Hepatocyte (in vitro differentiated cells): ENCODE measurements at regions not wholly inside any gene's neighbourhood (a gene's known extent, or its start where the extent isn't known, plus 50 kb on each side); places are given as distances from the start of the nearest gene placed in this dataset.

Experiments
- DNase-seq: peaks from one replicate; pipeline ENCODE4 v3.0.0-alpha.2; 2016; ENCODE audit warnings: low spot score
- H2AFZ ChIP-seq: fragments of 200-600 bp; sonication (generic); 2 replicates; pipeline ENCODE4 v1.6.0; 2016; ENCODE audit warnings: antibody characterized with exemption, mild to moderate bottlenecking
- H3K27ac ChIP-seq: fragments of 200-600 bp; sonication (generic); 2 replicates; pipeline ENCODE4 v1.5.1; 2016; ENCODE audit warnings: mild to moderate bottlenecking
- H3K27me3 ChIP-seq: fragments of 200-600 bp; sonication (generic); 2 replicates; pipeline ENCODE4 v1.6.1; 2016
- H3K36me3 ChIP-seq: fragments of 200-600 bp; sonication (generic); replicated peaks from 2 replicates; pipeline ENCODE4 v1.5.1; 2016; ENCODE audit warnings: low read depth; ENCODE audit not compliant: insufficient read depth
- H3K4me1 ChIP-seq: fragments of 200-600 bp; sonication (generic); 2 replicates; pipeline ENCODE4 v1.5.1; 2016; ENCODE audit warnings: mild to moderate bottlenecking, moderate library complexity; ENCODE audit not compliant: insufficient read depth
- H3K4me2 ChIP-seq: fragments of 200-600 bp; sonication (generic); 2 replicates; pipeline ENCODE4 v1.6.0; 2016
- H3K4me3 ChIP-seq: fragments of 200-600 bp; sonication (generic); 2 replicates; pipeline ENCODE4 v1.5.1; 2016; ENCODE audit warnings: mild to moderate bottlenecking
- H3K79me2 ChIP-seq: fragments of 200-600 bp; sonication (generic); 2 replicates; pipeline ENCODE4 v1.6.0; 2017; ENCODE audit warnings: mild to moderate bottlenecking
- H3K9me2 ChIP-seq: fragments of 200-600 bp; sonication (generic); replicated peaks from 2 replicates; pipeline ENCODE4 v1.6.0; 2017; ENCODE audit warnings: mild to moderate bottlenecking; ENCODE audit not compliant: insufficient read depth
- H3K9me3 ChIP-seq: fragments of 200-600 bp; sonication (generic); 2 replicates; pipeline ENCODE4 v1.5.1; 2016; ENCODE audit warnings: low read depth, mild to moderate bottlenecking
- H4K20me1 ChIP-seq: fragments of 200-600 bp; sonication (generic); 2 replicates; pipeline ENCODE4 v1.6.0; 2016; ENCODE audit warnings: mild to moderate bottlenecking; ENCODE audit not compliant: insufficient read depth, poor library complexity, severe bottlenecking
- EZH2 ChIP-seq: fragments of 200-600 bp; sonication (generic); IDR thresholded peaks from 2 replicates; pipeline ENCODE4 v1.6.1; 2016; ENCODE audit warnings: antibody characterized with exemption, mild to moderate bottlenecking, borderline replicate concordance
- EZH2phosphoT487 ChIP-seq: fragments of 200-600 bp; sonication (generic); IDR thresholded peaks from one replicate; pipeline ENCODE4 v1.6.1; 2018; ENCODE audit warnings: antibody characterized with exemption, mild to moderate bottlenecking, low read depth, moderate library complexity; ENCODE audit not compliant: unreplicated experiment, severe bottlenecking
- WGBS: methylation state at CpG from one replicate; pipeline ENCODE4 v1.1.6; 2016; ENCODE audit warnings: low lambda C conversion rate; ENCODE audit errors: missing lambda C conversion rate; 5-methylcytosine and 5-hydroxymethylcytosine counted together
- TF ChIP-seq, protein P1 (sequence below): fragments of 200-600 bp; sonication (generic); IDR thresholded peaks from 2 replicates; pipeline ENCODE4 v1.5.1; 2016; ENCODE audit warnings: antibody characterized with exemption, mild to moderate bottlenecking; ENCODE audit not compliant: poor library complexity

DNA sequence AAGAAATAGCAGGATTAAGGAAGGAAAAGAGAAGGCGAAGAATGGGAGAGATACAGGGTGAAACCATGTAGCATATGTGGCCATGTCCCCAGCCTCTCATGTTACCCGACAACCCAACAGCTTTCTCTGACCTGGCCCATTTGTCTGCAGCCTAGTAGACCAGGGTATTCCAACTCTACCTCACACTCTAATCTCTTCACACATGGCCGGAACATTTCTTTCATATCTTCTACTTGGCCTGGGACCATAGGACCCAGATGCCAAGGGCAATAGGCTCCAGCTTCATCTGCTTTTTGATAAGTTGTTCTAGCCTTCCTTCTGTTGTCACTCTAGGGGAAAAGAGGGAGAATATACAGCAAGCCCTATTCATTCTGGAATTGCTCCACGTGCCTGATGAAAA is 95.0 kb upstream of the DPT start:
- no peak overlapping the region for H3K4me2 ChIP-seq
- no peaks in the 10 kb centered on the region for H3K4me1 ChIP-seq
- TF ChIP-seq EZH2phosphoT487, result no peak
- no peak for TF ChIP-seq EZH2
- TF ChIP-seq, protein P1, sequence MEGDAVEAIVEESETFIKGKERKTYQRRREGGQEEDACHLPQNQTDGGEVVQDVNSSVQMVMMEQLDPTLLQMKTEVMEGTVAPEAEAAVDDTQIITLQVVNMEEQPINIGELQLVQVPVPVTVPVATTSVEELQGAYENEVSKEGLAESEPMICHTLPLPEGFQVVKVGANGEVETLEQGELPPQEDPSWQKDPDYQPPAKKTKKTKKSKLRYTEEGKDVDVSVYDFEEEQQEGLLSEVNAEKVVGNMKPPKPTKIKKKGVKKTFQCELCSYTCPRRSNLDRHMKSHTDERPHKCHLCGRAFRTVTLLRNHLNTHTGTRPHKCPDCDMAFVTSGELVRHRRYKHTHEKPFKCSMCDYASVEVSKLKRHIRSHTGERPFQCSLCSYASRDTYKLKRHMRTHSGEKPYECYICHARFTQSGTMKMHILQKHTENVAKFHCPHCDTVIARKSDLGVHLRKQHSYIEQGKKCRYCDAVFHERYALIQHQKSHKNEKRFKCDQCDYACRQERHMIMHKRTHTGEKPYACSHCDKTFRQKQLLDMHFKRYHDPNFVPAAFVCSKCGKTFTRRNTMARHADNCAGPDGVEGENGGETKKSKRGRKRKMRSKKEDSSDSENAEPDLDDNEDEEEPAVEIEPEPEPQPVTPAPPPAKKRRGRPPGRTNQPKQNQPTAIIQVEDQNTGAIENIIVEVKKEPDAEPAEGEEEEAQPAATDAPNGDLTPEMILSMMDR, result no peak
- no peaks in the 10 kb centered on the region for H3K79me2 ChIP-seq
- no peaks in the 10 kb centered on the region for H3K9me2 ChIP-seq
- H3K36me3 ChIP-seq, result no peaks in the 10 kb centered on the region
- no peak for DNase-seq
- H3K27me3 ChIP-seq, result no peaks in the 10 kb centered on the region
- no peak overlapping the region for H3K4me3 ChIP-seq
- no peak overlapping the region for H2AFZ ChIP-seq
- no peak overlapping the region for H3K27ac ChIP-seq
- 92% methylated on average over 4 of the region's 4 CpGs for WGBS
- H4K20me1 ChIP-seq, result no peaks in the 10 kb centered on the region
- H3K9me3 ChIP-seq, result no peaks in the 10 kb centered on the region

DNA sequence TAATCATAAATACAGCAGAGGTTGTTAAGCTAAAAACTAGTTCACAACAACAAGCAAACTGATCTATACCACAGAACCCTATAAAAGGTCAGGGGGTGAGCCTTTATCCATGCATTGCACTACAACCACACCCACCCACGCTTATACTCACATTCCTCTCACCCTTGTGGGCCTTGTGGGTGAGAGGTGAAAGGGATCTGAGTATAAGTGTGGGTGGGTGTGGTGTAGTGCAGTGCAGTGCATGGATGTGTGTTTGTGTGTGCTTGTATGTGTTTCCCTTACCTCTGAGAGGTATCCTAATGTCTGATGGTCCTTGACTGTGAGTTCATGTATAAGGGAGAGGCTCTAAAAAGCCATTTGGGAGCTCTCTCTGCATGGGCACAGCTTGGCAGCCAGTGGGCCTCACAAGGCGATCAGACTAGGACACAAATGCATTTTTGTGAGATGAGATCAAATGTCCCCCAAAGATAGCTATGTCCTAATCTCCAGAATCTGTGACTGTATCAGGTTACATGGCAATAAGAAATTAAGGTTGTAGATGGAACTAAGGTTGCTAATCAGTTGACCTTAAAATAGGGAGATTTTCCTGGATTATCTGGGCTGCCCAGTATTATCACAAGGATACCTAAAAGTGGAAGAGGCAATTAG is 95.5 kb upstream of the DPT start:
- WGBS, result 78% methylated on average over 2 of the region's 2 CpGs
- H3K36me3 ChIP-seq, result no peaks in the 10 kb centered on the region
- H3K9me2 ChIP-seq, result no peaks in the 10 kb centered on the region
- no peak for DNase-seq
- H3K4me3 ChIP-seq, result no peak overlapping the region
- no peak overlapping the region for H3K4me2 ChIP-seq
- H3K9me3 ChIP-seq, result no peaks in the 10 kb centered on the region
- no peaks in the 10 kb centered on the region for H3K79me2 ChIP-seq
- H3K27me3 ChIP-seq, result no peaks in the 10 kb centered on the region
- TF ChIP-seq, protein P1, result no peak
- no peak for TF ChIP-seq EZH2phosphoT487
- TF ChIP-seq EZH2, result no peak
- H3K27ac ChIP-seq, result no peak overlapping the region
- H3K4me1 ChIP-seq, result no peaks in the 10 kb centered on the region
- H4K20me1 ChIP-seq, result no peaks in the 10 kb centered on the region
- H2AFZ ChIP-seq, result no peak overlapping the region

DNA sequence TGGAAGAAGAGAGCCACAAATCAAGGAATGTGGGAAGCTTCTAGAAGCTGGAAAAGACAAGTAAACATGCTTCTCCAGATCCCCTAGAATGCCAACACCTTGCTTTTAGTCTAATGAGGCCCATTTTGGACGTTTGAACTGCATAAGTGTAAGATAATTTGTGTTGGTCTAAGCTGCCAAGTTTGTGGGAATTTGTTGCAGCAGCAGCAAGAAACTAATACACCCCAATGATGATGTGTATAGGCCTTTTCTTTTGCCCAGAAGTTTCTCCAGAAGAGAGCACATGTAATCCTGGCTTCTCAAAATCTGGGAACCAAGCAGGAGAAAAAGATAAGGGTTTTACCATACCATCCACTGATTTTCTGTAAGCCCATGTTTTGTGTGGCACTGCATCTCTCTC is 96.1 kb upstream of the DPT start:
- TF ChIP-seq, protein P1, result no peak
- TF ChIP-seq EZH2, result no peak
- TF ChIP-seq EZH2phosphoT487, result no peak
- Histone ChIP-seq H3K4me2 (no peak overlapping the region), H3K36me3 (no peaks in the 10 kb centered on the region), H4K20me1 (no peaks in the 10 kb centered on the region), H3K9me2 (no peaks in the 10 kb centered on the region), H3K9me3 (no peaks in the 10 kb centered on the region), H3K4me3 (no peak overlapping the region), H3K27me3 (no peaks in the 10 kb centered on the region), H3K79me2 (no peaks in the 10 kb centered on the region), H3K4me1 (peaks cover 5% of the 10 kb centered on the region), H3K27ac (no peak overlapping the region), H2AFZ (no peak overlapping the region)
- 52% methylated on average over 1 of the region's 1 CpG for WGBS
- no peak for DNase-seq
